Epidermal melanocyte (primary cell): ENCODE measurements at regions not wholly inside any gene's neighbourhood (a gene's known extent, or its start where the extent isn't known, plus 50 kb on each side); places are given as distances from the start of the nearest gene placed in this dataset.
"Not testable (repeated sequence)": the region's sequence is repeated elsewhere in the genome, so short reads cannot be mapped to it uniquely, and the experiment has no call there.

Experiments
- DNase-seq: peaks from one replicate; pipeline ENCODE4 v3.0.0; 2011; ENCODE audit warnings: low spot score; ENCODE audit not compliant: insufficient read length

- DNase-seq: no peak
Observed at GRCh38 chr2:236988690-236989624, 96.7 kb upstream of the COPS8 start.

GRCh38 chr2:236990552-236990951 is 95.1 kb upstream of the COPS8 start:
- DNase-seq: no peak

GRCh38 chr2:236991874-236992273 is 93.8 kb upstream of the COPS8 start:
- DNase-seq: no peak

DNA sequence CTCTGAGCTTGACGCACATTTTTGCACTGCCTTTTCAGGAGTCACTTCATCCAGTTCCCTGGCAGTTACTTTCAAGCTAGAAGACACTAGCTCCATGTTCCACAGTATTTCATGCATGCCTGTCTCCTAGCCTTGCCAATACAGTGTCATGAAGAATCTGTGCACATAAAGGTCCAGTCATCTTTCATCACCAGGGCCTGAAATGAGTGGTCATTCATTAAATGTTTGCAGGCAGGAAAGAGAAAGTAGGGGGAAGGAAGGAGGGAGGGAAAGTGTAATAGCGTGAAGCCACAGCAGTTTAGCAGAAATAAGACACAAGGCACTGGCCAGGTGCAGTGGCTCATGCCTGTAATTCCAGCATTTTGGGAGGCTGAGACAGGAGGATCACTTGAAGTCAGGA is 92.4 kb upstream of the COPS8 start:
- DNase-seq: no peak

GRCh38 chr2:236994361-236994760 is 91.3 kb upstream of the COPS8 start:
- DNase-seq: no peak

GRCh38 chr2:236997069-236997715 is 88.5 kb upstream of the COPS8 start:
- no peak for DNase-seq

- no peak for DNase-seq
Observed at GRCh38 chr2:236998236-236998635, 87.5 kb upstream of the COPS8 start.

GRCh38 chr2:236998758-236999157 is 86.9 kb upstream of the COPS8 start:
- DNase-seq: no peak

GRCh38 chr2:237000481-237000880 is 85.2 kb upstream of the COPS8 start:
- DNase-seq: no peak

DNA sequence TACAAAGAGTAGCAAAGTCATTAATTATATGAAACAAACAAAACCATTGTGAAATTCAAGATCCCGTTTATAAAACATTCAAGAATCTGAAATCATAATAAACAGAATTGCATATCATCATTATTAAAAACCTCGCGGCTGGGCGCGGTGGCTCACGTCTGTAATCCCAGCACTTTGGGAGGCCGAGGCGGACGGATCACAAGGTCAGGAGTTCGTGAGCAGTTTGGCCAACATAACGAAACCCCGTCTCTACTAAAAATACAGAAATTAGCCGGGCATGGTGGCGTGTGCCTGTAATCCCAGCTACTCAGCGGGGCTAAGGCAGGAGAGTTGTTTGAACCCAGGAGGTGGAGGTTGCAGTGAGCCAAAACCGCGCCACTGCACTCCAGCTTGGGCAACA is 80.3 kb upstream of the COPS8 start:
- DNase-seq: not testable (repeated sequence)

- DNase-seq: no peak
Observed at GRCh38 chr2:237011206-237011795, 74.4 kb upstream of the COPS8 start.

GRCh38 chr2:237012004-237012403 is 73.7 kb upstream of the COPS8 start:
- DNase-seq: no peak

- DNase-seq: no peak
Observed at GRCh38 chr2:237012577-237013267, 73.0 kb upstream of the COPS8 start.

- DNase-seq: no peak
Observed at GRCh38 chr2:237016121-237016915, 69.4 kb upstream of the COPS8 start.

DNA sequence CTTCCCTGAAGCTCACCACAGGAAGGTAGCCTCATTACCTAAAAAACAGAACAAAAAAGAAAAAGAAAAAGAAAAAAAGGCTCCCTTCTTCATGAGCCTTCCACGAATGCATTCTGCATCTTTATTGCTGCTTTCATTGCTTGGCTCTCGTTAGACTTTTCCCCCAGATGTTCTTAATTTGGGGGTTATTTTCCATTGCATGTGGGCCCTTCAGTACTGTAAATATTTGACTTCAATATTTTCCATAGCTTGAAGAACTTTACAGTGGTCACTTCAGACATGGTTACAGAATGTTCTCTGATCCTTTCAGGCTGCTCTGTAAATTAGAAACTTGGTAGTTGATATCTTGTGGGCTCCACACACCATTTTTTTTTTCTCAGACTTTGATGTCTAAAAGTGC is 65.6 kb upstream of the COPS8 start:
- no peak for DNase-seq

GRCh38 chr2:237022533-237022932 is 63.2 kb upstream of the COPS8 start:
- no peak for DNase-seq

GRCh38 chr2:237024255-237024654 is 61.4 kb upstream of the COPS8 start:
- no peak for DNase-seq

- no peak for DNase-seq
Observed at GRCh38 chr2:237025090-237025865, 60.4 kb upstream of the COPS8 start.

GRCh38 chr2:237026981-237027711 is 58.5 kb upstream of the COPS8 start:
- DNase-seq: no peak

- no peak for DNase-seq
Observed at GRCh38 chr2:237027712-237028029, 58.0 kb upstream of the COPS8 start.
